Neural cell (in vitro differentiated cells): ENCODE measurements at regions not wholly inside any gene's neighbourhood (a gene's known extent, or its start where the extent isn't known, plus 50 kb on each side); places are given as distances from the start of the nearest gene placed in this dataset.

Source experiments
- H2AFZ ChIP-seq: fragments of 200-600, 300-800 bp; sonication (generic), shearing (Covaris generic); 2 replicates; pipeline ENCODE4 v1.6.0; 2014; ENCODE audit warnings: low read depth, mild to moderate bottlenecking, antibody characterized with exemption, low read length, moderate library complexity
- H3F3A ChIP-seq: fragments of 200-600 bp; shearing (Covaris generic); 2 replicates; pipeline ENCODE4 v1.6.1; 2016; ENCODE audit warnings: mild to moderate bottlenecking, moderate library complexity, mixed read lengths, antibody characterized with exemption, low read length; ENCODE audit not compliant: insufficient read depth, poor library complexity, severe bottlenecking
- H3K27ac ChIP-seq: fragments of 200-600, 300-800 bp; sonication (generic), shearing (Covaris generic); 2 replicates; pipeline ENCODE4 v1.5.1; 2014; ENCODE audit warnings: mild to moderate bottlenecking, low read length, moderate library complexity
- H3K27me3 ChIP-seq: fragments of 300-800, 200-600 bp; sonication (generic), shearing (Covaris generic); 2 replicates; pipeline ENCODE4 v1.6.0; 2014; ENCODE audit warnings: mild to moderate bottlenecking, low read depth, low read length, moderate library complexity; ENCODE audit not compliant: insufficient read depth
- H3K36me3 ChIP-seq: fragments of 300-800, 200-600 bp; sonication (generic), shearing (Covaris generic); 2 replicates; pipeline ENCODE4 v1.5.1; 2014; ENCODE audit warnings: mild to moderate bottlenecking, antibody characterized with exemption, low read length, moderate library complexity; ENCODE audit not compliant: insufficient read depth
- H3K4me2 ChIP-seq: fragments of 300-800, 200-600 bp; sonication (generic), shearing (Covaris generic); 2 replicates; pipeline ENCODE4 v1.6.0; 2014; ENCODE audit warnings: mild to moderate bottlenecking, low read length
- H3K4me3 ChIP-seq: fragments of 300-800, 200-600 bp; sonication (generic), shearing (Covaris generic); 2 replicates; pipeline ENCODE4 v1.5.1; 2014; ENCODE audit warnings: mild to moderate bottlenecking, low read length, moderate library complexity
- H3K79me2 ChIP-seq: fragments of 200-600 bp; shearing (Covaris generic); replicated peaks from 2 replicates; pipeline ENCODE4 v1.6.0; 2014; ENCODE audit warnings: mild to moderate bottlenecking, low read length, moderate library complexity; ENCODE audit not compliant: insufficient read depth
- H3K9ac ChIP-seq: fragments of 300-800, 200-600 bp; sonication (generic), shearing (Covaris generic); 2 replicates; pipeline ENCODE4 v1.6.1; 2016; ENCODE audit warnings: mild to moderate bottlenecking, low read length, mixed read lengths
- H3K9me2 ChIP-seq: fragments of 200-600 bp; shearing (Covaris generic); 2 replicates; pipeline ENCODE4 v1.6.1; 2016; ENCODE audit warnings: mild to moderate bottlenecking, low read length, mixed read lengths; ENCODE audit not compliant: insufficient read depth
- H3K9me3 ChIP-seq: fragments of 200-600, 300-800 bp; sonication (generic), shearing (Covaris generic); 2 replicates; pipeline ENCODE4 v1.6.1; 2016; ENCODE audit warnings: mild to moderate bottlenecking, mixed run types, low read length, moderate library complexity, mixed read lengths
- H4K20me1 ChIP-seq: fragments of 200-600 bp; shearing (Covaris generic); 2 replicates; pipeline ENCODE4 v1.6.1; 2016; ENCODE audit warnings: mild to moderate bottlenecking, mixed run types; ENCODE audit not compliant: insufficient read depth
- EP300 ChIP-seq: fragments of 450-650 bp; conservative IDR thresholded peaks from 2 replicates; pipeline ENCODE4 v1.6.1; 2014; ENCODE audit warnings: antibody characterized with exemption, mild to moderate bottlenecking, moderate library complexity; ENCODE audit not compliant: poor library complexity, severe bottlenecking
- EZH2 ChIP-seq: fragments of 200-600, 300-800 bp; shearing (Covaris generic), sonication (generic); IDR thresholded peaks from 2 replicates; pipeline ENCODE4 v1.6.1; 2014; ENCODE audit warnings: antibody characterized with exemption, low read length, borderline replicate concordance, mild to moderate bottlenecking; ENCODE audit not compliant: insufficient read depth, poor library complexity, severe bottlenecking
- MXI1 ChIP-seq: fragments of 450-650 bp; conservative IDR thresholded peaks from 2 replicates; pipeline ENCODE4 v1.6.1; 2014; ENCODE audit warnings: antibody characterized with exemption, mild to moderate bottlenecking; ENCODE audit not compliant: poor library complexity, severe bottlenecking
- RAD21 ChIP-seq: fragments of 450-650 bp; conservative IDR thresholded peaks from 2 replicates; pipeline ENCODE4 v1.6.1; 2014; ENCODE audit warnings: antibody characterized with exemption, mild to moderate bottlenecking, moderate library complexity
- SMC3 ChIP-seq: fragments of 450-650 bp; conservative IDR thresholded peaks from 2 replicates; pipeline ENCODE4 v1.6.1; 2014; ENCODE audit warnings: antibody characterized with exemption, mild to moderate bottlenecking, moderate library complexity; ENCODE audit not compliant: poor library complexity
- TAF1 ChIP-seq: IDR thresholded peaks from 2 replicates; pipeline ENCODE4 v1.6.1; 2012; ENCODE audit warnings: low read depth
- TF ChIP-seq, protein P1 (sequence below): fragments of 450-650 bp; IDR thresholded peaks from 2 replicates; pipeline ENCODE4 v1.5.1; 2014; ENCODE audit warnings: antibody characterized with exemption, mild to moderate bottlenecking, moderate library complexity; ENCODE audit not compliant: poor library complexity, severe bottlenecking
- TF ChIP-seq, protein P2 (sequence below): IDR thresholded peaks from 2 replicates; pipeline ENCODE4 v1.6.1; 2012; ENCODE audit warnings: borderline replicate concordance

DNA sequence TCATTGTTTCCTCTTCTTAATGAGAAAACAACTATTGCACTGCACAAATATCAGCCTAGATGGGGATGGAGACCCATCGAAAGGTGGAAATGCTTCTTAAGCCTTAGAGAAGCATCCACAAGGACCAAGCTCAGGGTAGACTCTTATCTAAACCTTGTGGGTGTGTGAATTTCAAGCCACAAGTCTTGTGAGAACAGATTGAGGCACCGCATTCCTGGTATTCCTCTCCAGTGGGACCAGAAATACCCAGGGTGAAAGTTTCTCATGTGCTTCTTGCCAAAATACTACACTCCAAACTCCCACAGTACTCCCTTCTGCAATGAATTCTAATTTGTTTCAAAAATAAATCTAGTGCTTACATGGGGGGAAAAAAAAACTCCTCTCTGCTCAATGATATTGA, 375.6 kb downstream of the PDGFC start:
- Histone ChIP-seq H3K27ac (no peak overlapping the region), H3K4me2 (no peak overlapping the region), H2AFZ (no peak overlapping the region), H3K79me2 (no peaks in the 10 kb centered on the region), H3K9me3 (no peaks in the 10 kb centered on the region), H3K9me2 (no peaks in the 10 kb centered on the region), H3K9ac (no peak overlapping the region), H3K27me3 (no peaks in the 10 kb centered on the region), H3F3A (no peaks in the 10 kb centered on the region), H3K36me3 (no peaks in the 10 kb centered on the region), H4K20me1 (no peaks in the 10 kb centered on the region), H3K4me3 (no peak overlapping the region)
- TF ChIP-seq, protein P1, sequence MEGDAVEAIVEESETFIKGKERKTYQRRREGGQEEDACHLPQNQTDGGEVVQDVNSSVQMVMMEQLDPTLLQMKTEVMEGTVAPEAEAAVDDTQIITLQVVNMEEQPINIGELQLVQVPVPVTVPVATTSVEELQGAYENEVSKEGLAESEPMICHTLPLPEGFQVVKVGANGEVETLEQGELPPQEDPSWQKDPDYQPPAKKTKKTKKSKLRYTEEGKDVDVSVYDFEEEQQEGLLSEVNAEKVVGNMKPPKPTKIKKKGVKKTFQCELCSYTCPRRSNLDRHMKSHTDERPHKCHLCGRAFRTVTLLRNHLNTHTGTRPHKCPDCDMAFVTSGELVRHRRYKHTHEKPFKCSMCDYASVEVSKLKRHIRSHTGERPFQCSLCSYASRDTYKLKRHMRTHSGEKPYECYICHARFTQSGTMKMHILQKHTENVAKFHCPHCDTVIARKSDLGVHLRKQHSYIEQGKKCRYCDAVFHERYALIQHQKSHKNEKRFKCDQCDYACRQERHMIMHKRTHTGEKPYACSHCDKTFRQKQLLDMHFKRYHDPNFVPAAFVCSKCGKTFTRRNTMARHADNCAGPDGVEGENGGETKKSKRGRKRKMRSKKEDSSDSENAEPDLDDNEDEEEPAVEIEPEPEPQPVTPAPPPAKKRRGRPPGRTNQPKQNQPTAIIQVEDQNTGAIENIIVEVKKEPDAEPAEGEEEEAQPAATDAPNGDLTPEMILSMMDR: no peak
- TF ChIP-seq SMC3 (no peak), MXI1 (no peak), EP300 (no peak), EZH2 (no peak), RAD21 (no peak)
- TF ChIP-seq, protein P2, sequence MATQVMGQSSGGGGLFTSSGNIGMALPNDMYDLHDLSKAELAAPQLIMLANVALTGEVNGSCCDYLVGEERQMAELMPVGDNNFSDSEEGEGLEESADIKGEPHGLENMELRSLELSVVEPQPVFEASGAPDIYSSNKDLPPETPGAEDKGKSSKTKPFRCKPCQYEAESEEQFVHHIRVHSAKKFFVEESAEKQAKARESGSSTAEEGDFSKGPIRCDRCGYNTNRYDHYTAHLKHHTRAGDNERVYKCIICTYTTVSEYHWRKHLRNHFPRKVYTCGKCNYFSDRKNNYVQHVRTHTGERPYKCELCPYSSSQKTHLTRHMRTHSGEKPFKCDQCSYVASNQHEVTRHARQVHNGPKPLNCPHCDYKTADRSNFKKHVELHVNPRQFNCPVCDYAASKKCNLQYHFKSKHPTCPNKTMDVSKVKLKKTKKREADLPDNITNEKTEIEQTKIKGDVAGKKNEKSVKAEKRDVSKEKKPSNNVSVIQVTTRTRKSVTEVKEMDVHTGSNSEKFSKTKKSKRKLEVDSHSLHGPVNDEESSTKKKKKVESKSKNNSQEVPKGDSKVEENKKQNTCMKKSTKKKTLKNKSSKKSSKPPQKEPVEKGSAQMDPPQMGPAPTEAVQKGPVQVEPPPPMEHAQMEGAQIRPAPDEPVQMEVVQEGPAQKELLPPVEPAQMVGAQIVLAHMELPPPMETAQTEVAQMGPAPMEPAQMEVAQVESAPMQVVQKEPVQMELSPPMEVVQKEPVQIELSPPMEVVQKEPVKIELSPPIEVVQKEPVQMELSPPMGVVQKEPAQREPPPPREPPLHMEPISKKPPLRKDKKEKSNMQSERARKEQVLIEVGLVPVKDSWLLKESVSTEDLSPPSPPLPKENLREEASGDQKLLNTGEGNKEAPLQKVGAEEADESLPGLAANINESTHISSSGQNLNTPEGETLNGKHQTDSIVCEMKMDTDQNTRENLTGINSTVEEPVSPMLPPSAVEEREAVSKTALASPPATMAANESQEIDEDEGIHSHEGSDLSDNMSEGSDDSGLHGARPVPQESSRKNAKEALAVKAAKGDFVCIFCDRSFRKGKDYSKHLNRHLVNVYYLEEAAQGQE: no peak

DNA sequence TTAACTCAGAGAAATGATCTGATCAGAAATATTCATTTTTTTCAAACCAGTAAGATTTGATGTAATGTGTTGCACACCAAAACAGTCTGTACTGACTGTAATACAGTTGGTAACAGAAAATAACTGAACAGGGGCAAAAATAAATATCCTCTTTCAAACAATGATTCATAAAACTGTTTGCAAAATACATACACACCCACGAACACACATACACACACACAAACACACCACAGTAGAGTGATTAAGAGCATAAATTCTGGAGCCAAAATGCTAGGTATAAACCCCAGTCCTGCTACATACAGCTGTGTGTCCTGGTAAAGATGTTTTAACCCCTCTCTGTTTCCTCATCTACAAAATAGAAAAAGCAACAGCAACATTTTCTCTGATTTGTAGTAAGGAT, 376.6 kb downstream of the PDGFC start:
- Histone ChIP-seq H3K9me2 (no peaks in the 10 kb centered on the region), H3K27ac (no peak overlapping the region), H3K4me2 (no peak overlapping the region), H3K4me3 (no peak overlapping the region), H4K20me1 (no peaks in the 10 kb centered on the region), H3F3A (no peaks in the 10 kb centered on the region), H3K9me3 (no peaks in the 10 kb centered on the region), H2AFZ (no peak overlapping the region), H3K36me3 (no peaks in the 10 kb centered on the region), H3K9ac (no peak overlapping the region), H3K27me3 (no peaks in the 10 kb centered on the region), H3K79me2 (no peaks in the 10 kb centered on the region)
- TF ChIP-seq EP300 (no peak), RAD21 (no peak), MXI1 (no peak), TAF1 (no peak)
- TF ChIP-seq, protein P1: no peak
